IPS-15b (cell line): ENCODE measurements at regions not wholly inside any gene's neighbourhood (a gene's known extent, or its start where the extent isn't known, plus 50 kb on each side); places are given as distances from the start of the nearest gene placed in this dataset.
"Not testable (repeated sequence)": the region's sequence is repeated elsewhere in the genome, so short reads cannot be mapped to it uniquely, and the experiment has no call there.

ENCODE experiments used
- H3K27me3 ChIP-seq: one replicate; pipeline ENCODE4 v1.6.1; 2013; ENCODE audit warnings: low read length; ENCODE audit not compliant: control insufficient read depth, insufficient read depth
- H3K36me3 ChIP-seq: one replicate; pipeline ENCODE4 v1.6.1; 2013; ENCODE audit warnings: low read length; ENCODE audit not compliant: control insufficient read depth, insufficient read depth
- H3K4me1 ChIP-seq: one replicate; pipeline ENCODE4 v1.6.1; 2013; ENCODE audit warnings: mild to moderate bottlenecking, low read length; ENCODE audit not compliant: control insufficient read depth, insufficient read depth
- H3K4me3 ChIP-seq: one replicate; pipeline ENCODE4 v1.5.1; 2013; ENCODE audit warnings: low read depth, low read length
- H3K9ac ChIP-seq: one replicate; pipeline ENCODE4 v1.6.1; 2013; ENCODE audit warnings: low read depth, mild to moderate bottlenecking, low read length
- H3K9me3 ChIP-seq: one replicate; pipeline ENCODE4 v1.6.1; 2013; ENCODE audit warnings: mild to moderate bottlenecking, low read length; ENCODE audit not compliant: control insufficient read depth, insufficient read depth

- Histone ChIP-seq H3K27me3 (no peaks in the 10 kb centered on the region), H3K4me3 (no peak overlapping the region), H3K36me3 (no peaks in the 10 kb centered on the region), H3K4me1 (peaks cover 4% of the 10 kb centered on the region), H3K9ac (no peak overlapping the region), H3K9me3 (no peaks in the 10 kb centered on the region)
Observed at GRCh38 chr3:177800561-177800960, 603.3 kb upstream of the TBL1XR1 start.

DNA sequence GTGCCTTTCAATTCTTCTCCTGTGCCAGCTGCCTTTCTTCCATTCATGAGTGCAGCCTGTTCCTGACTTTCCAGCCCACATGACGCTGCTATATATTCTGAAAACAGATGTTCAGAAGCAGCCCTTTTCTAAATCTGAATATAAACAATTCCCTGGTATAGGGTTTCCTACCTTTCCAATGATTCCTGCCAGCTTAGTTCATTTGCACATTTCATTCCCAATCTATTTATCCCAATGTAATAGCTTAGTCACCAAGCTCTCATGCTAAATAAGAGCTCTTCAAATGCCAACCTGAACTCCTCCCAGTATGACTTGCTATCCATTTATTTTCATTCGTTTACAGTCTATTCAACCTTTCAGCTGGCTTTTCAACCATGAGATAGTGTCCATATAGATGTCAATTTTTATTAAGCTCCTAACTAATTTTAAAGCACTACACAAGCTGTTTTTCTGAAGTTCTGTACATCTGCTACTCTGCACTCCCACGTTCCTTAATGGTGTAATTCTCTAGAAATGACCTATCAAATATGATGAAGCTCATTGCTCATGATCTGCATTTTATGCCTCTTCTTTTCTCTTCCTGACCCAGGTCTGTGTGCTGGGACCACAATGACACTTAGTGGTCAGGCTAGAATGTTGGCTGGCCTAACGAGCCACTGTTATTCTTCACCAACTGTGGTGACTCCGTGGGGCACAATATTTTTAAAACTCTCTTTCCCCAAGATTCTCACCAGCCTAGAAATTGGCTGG is 605.0 kb upstream of the TBL1XR1 start:
- no peak overlapping the region for H3K9ac ChIP-seq
- no peaks in the 10 kb centered on the region for H3K36me3 ChIP-seq
- H3K9me3 ChIP-seq, result no peaks in the 10 kb centered on the region
- no peaks in the 10 kb centered on the region for H3K27me3 ChIP-seq
- H3K4me1 ChIP-seq, result no peaks in the 10 kb centered on the region
- H3K4me3 ChIP-seq, result no peak overlapping the region

DNA sequence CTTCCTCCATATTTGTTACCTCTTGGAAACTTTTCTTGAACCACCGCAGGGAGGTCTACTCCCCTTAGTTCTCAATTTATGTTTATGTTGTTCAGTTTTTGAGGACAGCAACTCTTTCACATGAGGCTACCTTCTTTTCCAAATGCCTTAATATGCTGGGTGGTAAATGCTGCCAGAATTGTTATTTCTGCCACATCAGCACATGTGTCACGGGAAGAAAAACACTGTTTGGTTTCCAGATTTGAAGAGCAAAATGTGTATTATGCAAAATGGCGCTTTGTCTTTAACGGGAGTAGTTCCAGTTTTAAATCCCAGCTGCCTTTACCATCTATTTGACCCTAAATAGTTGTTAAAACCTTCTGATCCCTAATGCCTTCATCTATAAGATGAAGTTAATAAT is 606.2 kb upstream of the TBL1XR1 start:
- Histone ChIP-seq H3K27me3 (no peaks in the 10 kb centered on the region), H3K4me3 (no peak overlapping the region), H3K9me3 (no peaks in the 10 kb centered on the region), H3K36me3 (no peaks in the 10 kb centered on the region), H3K4me1 (no peaks in the 10 kb centered on the region), H3K9ac (no peak overlapping the region)

- no peaks in the 10 kb centered on the region for H3K9me3 ChIP-seq
- no peaks in the 10 kb centered on the region for H3K27me3 ChIP-seq
- no peak overlapping the region for H3K9ac ChIP-seq
- H3K4me1 ChIP-seq, result no peaks in the 10 kb centered on the region
- no peaks in the 10 kb centered on the region for H3K36me3 ChIP-seq
- H3K4me3 ChIP-seq, result no peak overlapping the region
Observed at GRCh38 chr3:177804032-177804431, 606.8 kb upstream of the TBL1XR1 start.

- Histone ChIP-seq H3K27me3 (no peaks in the 10 kb centered on the region), H3K9me3 (no peaks in the 10 kb centered on the region), H3K4me1 (no peaks in the 10 kb centered on the region), H3K9ac (no peak overlapping the region), H3K36me3 (no peaks in the 10 kb centered on the region), H3K4me3 (no peak overlapping the region)
Observed at GRCh38 chr3:177804646-177805045, 607.4 kb upstream of the TBL1XR1 start.

- no peak overlapping the region for H3K4me3 ChIP-seq
- H3K27me3 ChIP-seq, result no peaks in the 10 kb centered on the region
- no peaks in the 10 kb centered on the region for H3K4me1 ChIP-seq
- no peaks in the 10 kb centered on the region for H3K9me3 ChIP-seq
- no peaks in the 10 kb centered on the region for H3K36me3 ChIP-seq
- no peak overlapping the region for H3K9ac ChIP-seq
Observed at GRCh38 chr3:177807150-177807875, 610.0 kb upstream of the TBL1XR1 start.

GRCh38 chr3:177808928-177809478 is 611.7 kb upstream of the TBL1XR1 start:
- H3K36me3 ChIP-seq, H3K9ac ChIP-seq: not testable (repeated sequence)

GRCh38 chr3:177810162-177810623 is 612.9 kb upstream of the TBL1XR1 start:
- no peaks in the 10 kb centered on the region for H3K4me1 ChIP-seq
- H3K27me3 ChIP-seq, result no peaks in the 10 kb centered on the region
- no peak overlapping the region for H3K9ac ChIP-seq
- H3K9me3 ChIP-seq, result no peaks in the 10 kb centered on the region
- H3K36me3 ChIP-seq, result no peaks in the 10 kb centered on the region
- H3K4me3 ChIP-seq, result no peak overlapping the region

More at GRCh38 chr3:177808928-177809478, 611.7 kb upstream of the TBL1XR1 start:
- not testable (repeated sequence) for H3K27me3 ChIP-seq, H3K4me1 ChIP-seq, H3K4me3 ChIP-seq, H3K9me3 ChIP-seq

DNA sequence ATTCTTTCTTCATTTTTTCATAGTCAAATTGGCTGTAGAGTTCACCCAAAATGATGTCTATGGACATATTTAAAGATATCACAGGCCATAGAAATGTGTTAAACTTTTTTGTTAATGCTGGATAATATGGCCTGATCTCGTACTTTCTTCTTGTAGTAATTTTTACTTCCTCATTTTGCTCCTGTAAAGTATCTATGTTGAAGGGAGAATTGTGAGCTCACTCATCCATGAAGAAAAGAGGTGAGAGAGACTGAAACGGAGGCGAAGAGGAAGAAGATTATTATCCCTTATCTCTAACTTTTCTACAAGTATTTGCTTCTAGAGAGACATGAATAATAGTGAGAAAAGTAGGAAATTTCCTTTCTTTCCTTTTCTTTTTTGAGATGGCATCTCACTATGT is 613.8 kb upstream of the TBL1XR1 start:
- Histone ChIP-seq H3K4me3 (no peak overlapping the region), H3K9ac (no peak overlapping the region), H3K9me3 (no peaks in the 10 kb centered on the region), H3K36me3 (no peaks in the 10 kb centered on the region), H3K27me3 (no peaks in the 10 kb centered on the region), H3K4me1 (no peaks in the 10 kb centered on the region)

DNA sequence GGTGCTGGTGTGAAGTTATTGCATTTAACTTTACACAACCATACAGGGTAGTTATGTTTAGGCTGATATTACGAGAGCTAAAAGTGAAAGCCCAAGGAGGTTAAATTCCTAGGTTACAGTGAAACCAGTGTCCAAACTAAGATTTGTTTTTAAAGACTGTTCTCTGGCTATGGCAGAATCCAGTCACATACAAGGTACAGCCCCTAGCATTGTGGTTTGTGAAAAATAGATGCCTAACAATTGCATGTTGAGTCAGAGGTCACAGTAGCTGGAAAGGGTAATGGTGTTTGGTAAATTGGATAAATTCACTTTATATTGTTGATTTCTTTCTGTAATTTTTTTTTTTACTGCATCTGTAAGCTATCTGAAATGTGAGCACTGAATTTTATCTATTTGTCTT is 614.6 kb upstream of the TBL1XR1 start:
- Histone ChIP-seq H3K27me3 (no peaks in the 10 kb centered on the region), H3K36me3 (no peaks in the 10 kb centered on the region), H3K4me1 (no peaks in the 10 kb centered on the region), H3K9me3 (no peaks in the 10 kb centered on the region), H3K4me3 (no peak overlapping the region), H3K9ac (no peak overlapping the region)

DNA sequence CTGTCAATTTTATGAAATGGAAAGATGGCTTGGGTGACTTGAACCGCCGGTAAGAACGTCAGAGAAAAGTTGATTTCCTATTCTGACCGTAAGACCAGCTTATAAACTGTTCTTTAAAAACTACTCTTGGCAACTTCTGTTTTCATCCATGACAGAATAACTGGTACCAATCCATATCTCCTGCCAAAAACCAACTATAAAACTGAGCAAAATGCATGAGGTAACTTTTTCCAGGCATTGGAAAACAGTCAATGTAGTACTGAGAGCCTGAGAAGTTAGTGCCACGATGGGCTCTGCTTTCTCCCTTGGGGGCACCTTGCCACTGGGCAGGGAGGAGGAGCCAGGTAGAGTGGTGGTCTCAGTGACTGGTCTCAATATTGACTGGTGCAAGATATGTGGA is 615.2 kb upstream of the TBL1XR1 start:
- H3K4me3 ChIP-seq, result no peak overlapping the region
- H3K9me3 ChIP-seq, result no peaks in the 10 kb centered on the region
- no peaks in the 10 kb centered on the region for H3K36me3 ChIP-seq
- no peaks in the 10 kb centered on the region for H3K4me1 ChIP-seq
- no peaks in the 10 kb centered on the region for H3K27me3 ChIP-seq
- no peak overlapping the region for H3K9ac ChIP-seq

DNA sequence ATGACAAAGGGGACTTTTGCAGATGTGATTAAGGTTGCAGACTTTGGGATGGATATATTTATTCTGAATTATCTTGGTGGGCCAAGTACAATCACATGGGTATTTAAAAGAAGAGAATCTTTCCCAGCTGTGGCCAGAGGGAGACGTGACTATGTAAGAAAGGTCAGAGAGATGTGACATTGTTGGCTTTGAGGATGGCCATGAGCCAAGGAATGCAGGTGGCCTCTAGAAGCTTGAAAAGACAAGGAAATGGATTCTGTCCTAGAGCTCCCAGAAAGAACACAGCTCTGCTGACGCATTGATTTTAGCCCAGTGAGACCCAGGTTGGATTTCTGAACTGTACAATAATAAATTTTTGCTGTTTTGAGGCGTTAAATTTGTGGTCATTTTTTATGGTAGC is 616.0 kb upstream of the TBL1XR1 start:
- Histone ChIP-seq H3K27me3 (no peaks in the 10 kb centered on the region), H3K4me3 (no peak overlapping the region), H3K36me3 (no peaks in the 10 kb centered on the region), H3K9ac (no peak overlapping the region), H3K4me1 (no peaks in the 10 kb centered on the region), H3K9me3 (no peaks in the 10 kb centered on the region)
